Right renal pelvis (tissue), 4 donors: ENCODE measurements at regions not wholly inside any gene's neighbourhood (a gene's known extent, or its start where the extent isn't known, plus 50 kb on each side); places are given as distances from the start of the nearest gene placed in this dataset.

Experiments
- DNase-seq, 4 donors: peaks; one replicate each; pipeline ENCODE4 v3.0.0-alpha.2; 2013; ENCODE audit warnings: low read depth in 4 of 4, low spot score in 3 of 4, missing footprints in 1 of 4

DNA sequence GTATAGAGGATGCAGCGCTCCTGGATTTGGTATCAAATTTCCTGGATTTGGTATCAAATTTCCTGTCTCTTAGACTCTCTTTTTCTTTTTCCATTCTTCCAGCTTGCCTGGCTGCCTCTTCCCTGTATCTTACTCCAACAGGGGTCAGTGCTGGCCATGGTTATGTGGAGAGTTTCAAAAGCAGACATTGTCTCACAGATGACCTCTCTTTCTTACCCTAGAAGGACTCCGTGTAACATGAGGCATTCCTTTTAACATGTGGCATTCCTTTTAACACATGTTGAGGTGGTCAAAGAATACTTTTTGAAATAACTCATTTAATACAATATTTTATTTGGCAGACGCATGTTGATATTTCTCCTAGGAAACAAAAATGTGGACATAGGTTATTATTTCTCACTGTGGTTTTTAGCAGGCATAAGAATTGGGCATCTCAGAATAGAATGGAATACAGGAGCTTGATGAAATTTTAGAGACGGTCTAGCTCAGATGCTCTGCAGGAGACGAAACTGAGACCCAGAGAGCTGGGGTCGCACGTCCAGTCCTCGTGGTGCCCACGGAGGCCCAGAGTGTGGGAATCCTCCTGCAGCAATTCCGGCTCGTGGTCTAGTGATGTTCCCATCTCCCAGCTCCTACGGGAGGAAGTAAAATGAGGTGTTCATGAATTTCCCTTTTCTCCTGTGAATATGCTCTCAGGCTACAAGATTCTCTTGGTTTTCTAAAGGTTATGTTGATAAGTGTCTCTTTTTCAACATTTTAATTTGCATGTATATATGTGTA, 59.6 kb upstream of the PITRM1 start:
- no peak for DNase-seq

GRCh38 chr10:3229815-3230214, 57.2 kb upstream of the PITRM1 start:
- no peak for DNase-seq

- no peak for DNase-seq
Observed at GRCh38 chr10:3228629-3228945, 56.0 kb upstream of the PITRM1 start.

DNA sequence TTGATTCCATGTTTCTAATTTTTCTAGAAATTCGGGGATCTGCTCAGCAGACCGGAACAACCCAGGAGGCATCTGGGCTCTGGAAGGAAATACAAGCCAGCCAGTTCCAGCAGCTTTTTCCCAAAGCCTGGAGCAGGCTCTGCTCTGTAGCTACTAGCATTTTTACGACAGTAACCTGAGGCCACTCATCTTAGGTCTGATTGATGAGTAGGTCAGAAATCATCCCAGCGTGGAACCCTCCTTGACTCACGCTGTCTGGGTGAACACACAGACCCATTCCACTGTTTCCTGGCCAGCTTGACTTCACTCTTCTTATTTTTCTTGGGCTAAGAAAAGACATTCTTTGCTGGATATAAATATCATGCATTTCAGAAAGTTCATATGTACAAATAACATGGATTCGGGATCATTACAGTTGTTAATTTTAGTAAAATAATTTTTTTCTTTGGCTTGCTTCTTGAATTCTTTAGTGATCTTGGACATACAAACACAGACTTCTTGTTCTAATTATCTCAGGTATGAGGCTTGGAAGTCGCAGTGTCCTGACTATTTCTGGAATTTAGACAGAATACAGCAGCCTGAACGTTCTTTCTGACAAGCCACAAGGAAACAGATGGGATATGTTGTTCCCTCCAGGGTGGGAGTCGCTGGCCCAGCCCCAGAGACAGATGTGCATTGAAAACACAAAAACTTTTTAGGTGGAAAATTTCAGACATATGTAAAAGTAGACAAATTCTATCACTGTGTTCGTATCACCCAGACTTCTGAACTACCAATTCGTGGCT, 54.6 kb upstream of the PITRM1 start:
- no peak for DNase-seq

DNA sequence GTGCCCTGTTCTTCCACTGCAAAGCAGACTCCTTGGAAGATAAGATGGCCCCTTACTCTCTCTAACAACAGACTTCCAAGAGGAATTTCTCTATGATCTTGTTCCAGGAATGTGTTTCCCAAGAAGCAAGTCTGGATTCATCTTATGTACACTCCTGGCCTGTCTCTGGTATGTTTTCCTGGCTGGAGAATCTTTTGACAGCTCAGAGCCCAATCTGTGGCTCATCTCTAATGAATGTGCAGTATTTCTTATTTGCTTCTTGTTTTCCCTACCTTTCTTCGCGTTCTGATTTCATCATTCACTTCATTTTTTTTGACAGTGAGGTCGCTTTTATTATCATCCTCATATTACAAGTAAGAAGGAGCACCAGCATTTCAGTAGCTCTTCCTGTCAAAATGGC, 53.0 kb upstream of the PITRM1 start:
- DNase-seq: no peak

- no peak for DNase-seq
Observed at GRCh38 chr10:3224241-3224640, 51.7 kb upstream of the PITRM1 start.

DNA sequence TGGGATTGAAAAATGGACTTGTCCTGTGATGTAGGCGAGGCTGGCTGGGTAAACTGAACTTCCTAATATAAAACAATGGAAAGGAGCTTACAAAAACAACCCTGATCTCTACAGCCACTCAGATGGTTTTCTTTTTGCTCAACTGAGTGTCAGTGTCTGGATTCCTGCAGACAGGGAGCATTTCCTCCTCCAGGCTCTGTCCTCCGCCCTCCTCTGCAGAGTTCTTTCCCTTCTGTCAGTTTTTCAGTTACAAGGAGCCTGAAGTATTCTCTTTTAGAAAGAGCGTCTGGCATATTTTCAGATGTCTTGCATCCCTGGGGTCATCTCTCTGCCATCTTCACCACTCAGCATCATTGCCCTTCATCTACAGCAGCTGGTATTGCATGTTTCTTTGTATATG, 50.0 kb upstream of the PITRM1 start:
- no peak for DNase-seq
